ENCODE measurements at regions not wholly inside any gene's neighbourhood (a gene's known extent, or its start where the extent isn't known, plus 50 kb on each side); places are given as distances from the start of the nearest gene placed in this dataset.

DNA sequence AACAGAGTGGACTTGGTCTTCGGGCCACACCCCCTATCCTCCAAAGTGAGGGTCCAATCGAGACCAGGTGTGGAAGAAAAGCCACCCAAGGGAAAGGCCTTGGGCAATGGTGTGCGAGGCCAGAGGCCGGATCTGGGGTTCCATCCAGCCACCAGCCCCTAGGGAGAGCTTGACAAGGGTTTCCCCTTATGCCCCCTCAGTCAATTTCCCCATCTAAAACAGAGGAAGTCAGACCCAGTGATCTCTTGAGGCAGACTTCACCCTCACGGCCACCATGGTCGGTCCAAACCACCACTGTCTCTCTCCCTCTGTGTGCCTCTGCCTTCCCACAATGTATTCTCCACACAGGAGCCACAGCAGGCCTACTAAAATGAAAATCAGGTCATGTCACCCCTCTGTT is 82.9 kb downstream of the C5orf15 start (continued):
- TF ChIP-seq, protein P1, sequence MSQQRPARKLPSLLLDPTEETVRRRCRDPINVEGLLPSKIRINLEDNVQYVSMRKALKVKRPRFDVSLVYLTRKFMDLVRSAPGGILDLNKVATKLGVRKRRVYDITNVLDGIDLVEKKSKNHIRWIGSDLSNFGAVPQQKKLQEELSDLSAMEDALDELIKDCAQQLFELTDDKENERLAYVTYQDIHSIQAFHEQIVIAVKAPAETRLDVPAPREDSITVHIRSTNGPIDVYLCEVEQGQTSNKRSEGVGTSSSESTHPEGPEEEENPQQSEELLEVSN (IDR thresholded peaks at IDR 0.05) = no peak
- TF ChIP-seq SAP30 (IDR thresholded peaks at IDR 0.05; ENCODE audit: insufficient read depth, insufficient replicate concordance, low read length) = no peak
- TF ChIP-seq, protein P2, sequence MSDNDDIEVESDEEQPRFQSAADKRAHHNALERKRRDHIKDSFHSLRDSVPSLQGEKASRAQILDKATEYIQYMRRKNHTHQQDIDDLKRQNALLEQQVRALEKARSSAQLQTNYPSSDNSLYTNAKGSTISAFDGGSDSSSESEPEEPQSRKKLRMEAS (IDR thresholded peaks at IDR 0.05) = no peak
